ENCODE measurements at regions not wholly inside any gene's neighbourhood (a gene's known extent, or its start where the extent isn't known, plus 50 kb on each side); places are given as distances from the start of the nearest gene placed in this dataset.

DNA sequence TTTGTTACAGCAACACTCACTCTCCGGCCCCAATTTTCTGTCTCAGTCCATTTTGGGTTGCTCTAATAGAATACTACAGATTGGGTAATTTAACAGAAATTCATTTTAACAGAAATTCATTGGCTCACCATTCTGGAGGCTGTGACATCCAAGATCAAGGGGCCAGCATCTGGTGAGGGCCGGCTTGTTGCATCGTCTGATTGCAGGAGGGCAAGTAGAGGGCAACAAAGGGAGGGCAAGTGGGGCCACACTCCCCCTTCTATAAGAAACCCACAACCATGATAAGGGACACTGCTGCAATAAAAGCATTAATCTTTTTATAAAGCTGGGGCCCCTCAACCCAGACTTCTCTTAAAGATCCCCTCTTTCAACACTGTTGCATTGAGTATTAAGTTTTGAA lies 260.1 kb upstream of the TMPRSS15 start:
- Histone ChIP-seq H3K36me3 (no peaks in the 10 kb centered on the region), H3K4me1 (ENCODE audit: control insufficient read depth in 1 of 2, low read depth in 2 of 2) (no peaks in the 10 kb centered on the region), H3K9me3 (no peaks in the 10 kb centered on the region), H3K4me3 (no peak overlapping the region), H3K27me3 (replicated peaks; ENCODE audit: insufficient read depth) (no peaks in the 10 kb centered on the region), H3K27ac (no peak overlapping the region)
- TF ChIP-seq, protein P1, sequence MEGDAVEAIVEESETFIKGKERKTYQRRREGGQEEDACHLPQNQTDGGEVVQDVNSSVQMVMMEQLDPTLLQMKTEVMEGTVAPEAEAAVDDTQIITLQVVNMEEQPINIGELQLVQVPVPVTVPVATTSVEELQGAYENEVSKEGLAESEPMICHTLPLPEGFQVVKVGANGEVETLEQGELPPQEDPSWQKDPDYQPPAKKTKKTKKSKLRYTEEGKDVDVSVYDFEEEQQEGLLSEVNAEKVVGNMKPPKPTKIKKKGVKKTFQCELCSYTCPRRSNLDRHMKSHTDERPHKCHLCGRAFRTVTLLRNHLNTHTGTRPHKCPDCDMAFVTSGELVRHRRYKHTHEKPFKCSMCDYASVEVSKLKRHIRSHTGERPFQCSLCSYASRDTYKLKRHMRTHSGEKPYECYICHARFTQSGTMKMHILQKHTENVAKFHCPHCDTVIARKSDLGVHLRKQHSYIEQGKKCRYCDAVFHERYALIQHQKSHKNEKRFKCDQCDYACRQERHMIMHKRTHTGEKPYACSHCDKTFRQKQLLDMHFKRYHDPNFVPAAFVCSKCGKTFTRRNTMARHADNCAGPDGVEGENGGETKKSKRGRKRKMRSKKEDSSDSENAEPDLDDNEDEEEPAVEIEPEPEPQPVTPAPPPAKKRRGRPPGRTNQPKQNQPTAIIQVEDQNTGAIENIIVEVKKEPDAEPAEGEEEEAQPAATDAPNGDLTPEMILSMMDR (IDR thresholded peaks at IDR 0.05) = no peak
- DNase-seq (ENCODE audit: low spot score) (no peak), ATAC-seq (ENCODE audit: insufficient number of reproducible peaks, low FRiP score, low read depth) (no peak)

DNA sequence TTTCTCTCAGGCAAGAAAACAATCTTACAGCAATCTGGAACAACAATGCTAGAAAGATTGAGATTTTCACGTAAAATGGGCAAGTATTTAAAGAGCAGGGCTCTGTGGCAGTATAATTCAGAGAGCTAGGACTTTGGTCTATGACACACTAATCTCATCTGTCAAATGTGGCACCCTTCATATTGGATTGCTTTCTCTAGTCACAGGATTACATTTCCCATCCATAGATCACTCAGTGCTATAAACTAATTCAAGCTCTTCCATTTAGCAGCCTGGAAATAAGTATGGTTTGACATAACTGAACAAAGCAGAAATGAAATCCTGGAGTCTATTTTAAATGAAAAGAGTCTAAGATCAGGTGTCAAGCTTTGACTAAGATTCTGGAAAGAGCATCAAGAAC lies 263.1 kb upstream of the TMPRSS15 start:
- Histone ChIP-seq H3K27ac (no peak overlapping the region), H3K36me3 (no peaks in the 10 kb centered on the region), H3K4me3 (no peak overlapping the region), H3K4me1 (ENCODE audit: control insufficient read depth in 1 of 2, low read depth in 2 of 2) (no peaks in the 10 kb centered on the region), H3K27me3 (replicated peaks; ENCODE audit: insufficient read depth) (no peaks in the 10 kb centered on the region), H3K9me3 (no peaks in the 10 kb centered on the region)
- TF ChIP-seq, protein P1 (IDR thresholded peaks at IDR 0.05) = no peak
- ATAC-seq (ENCODE audit: insufficient number of reproducible peaks, low FRiP score, low read depth) (no peak), DNase-seq (ENCODE audit: low spot score) (no peak)

DNA sequence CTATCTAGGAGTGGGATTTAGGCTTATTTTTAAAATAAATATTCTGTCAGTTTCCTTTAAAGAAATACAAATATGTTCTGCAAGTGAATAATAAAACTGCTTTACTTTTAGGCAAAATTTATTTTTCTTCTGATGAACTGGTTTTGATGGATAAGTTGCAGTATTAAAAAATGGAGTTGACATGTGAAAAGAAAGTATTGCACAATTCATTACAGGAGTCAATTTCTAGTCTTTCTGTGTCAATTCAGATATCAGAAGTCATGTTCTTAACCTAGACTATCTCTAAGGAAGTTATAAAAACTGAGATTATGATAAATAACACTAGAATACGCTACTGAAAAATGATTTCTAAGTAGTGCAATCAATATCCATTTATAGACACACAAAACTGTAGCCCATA lies 270.2 kb upstream of the TMPRSS15 start:
- H3K27me3 ChIP-seq (replicated peaks; ENCODE audit: insufficient read depth) = no peaks in the 10 kb centered on the region
- DNase-seq (ENCODE audit: low spot score) (no peak), ATAC-seq (ENCODE audit: insufficient number of reproducible peaks, low FRiP score, low read depth) (no peak)
- no peak overlapping the region for H3K27ac ChIP-seq
- H3K4me1 ChIP-seq (ENCODE audit: control insufficient read depth in 1 of 2, low read depth in 2 of 2) = no peaks in the 10 kb centered on the region
- H3K4me3 ChIP-seq = no peak overlapping the region
- H3K9me3 ChIP-seq = no peaks in the 10 kb centered on the region
- TF ChIP-seq, protein P1 (IDR thresholded peaks at IDR 0.05) = no peak
- H3K36me3 ChIP-seq = no peaks in the 10 kb centered on the region

DNA sequence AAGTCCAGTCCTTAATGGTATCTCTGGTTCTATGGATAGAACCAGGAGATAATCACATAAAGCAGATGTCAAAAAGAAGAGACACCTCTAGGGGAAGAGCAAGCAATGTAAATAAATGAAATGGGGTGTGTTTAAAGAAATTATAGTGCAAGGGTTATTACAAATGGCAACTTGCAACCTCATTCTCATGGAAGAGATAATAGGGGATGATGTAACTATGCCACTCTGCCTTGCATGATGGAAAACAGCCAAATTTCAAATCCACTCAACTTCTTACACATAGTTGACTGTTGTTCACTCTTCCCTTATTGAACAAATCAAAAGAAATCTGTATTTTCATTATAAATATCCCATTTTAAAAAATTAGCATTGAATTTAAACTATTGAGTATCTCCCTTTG lies 274.0 kb upstream of the TMPRSS15 start:
- Histone ChIP-seq H3K4me3 (no peak overlapping the region), H3K4me1 (ENCODE audit: control insufficient read depth in 1 of 2, low read depth in 2 of 2) (no peaks in the 10 kb centered on the region), H3K36me3 (no peaks in the 10 kb centered on the region), H3K9me3 (no peaks in the 10 kb centered on the region), H3K27me3 (replicated peaks; ENCODE audit: insufficient read depth) (no peaks in the 10 kb centered on the region), H3K27ac (no peak overlapping the region)
- TF ChIP-seq, protein P1 (IDR thresholded peaks at IDR 0.05) = no peak
- DNase-seq (ENCODE audit: low spot score) (no peak), ATAC-seq (ENCODE audit: insufficient number of reproducible peaks, low FRiP score, low read depth) (no peak)

DNA sequence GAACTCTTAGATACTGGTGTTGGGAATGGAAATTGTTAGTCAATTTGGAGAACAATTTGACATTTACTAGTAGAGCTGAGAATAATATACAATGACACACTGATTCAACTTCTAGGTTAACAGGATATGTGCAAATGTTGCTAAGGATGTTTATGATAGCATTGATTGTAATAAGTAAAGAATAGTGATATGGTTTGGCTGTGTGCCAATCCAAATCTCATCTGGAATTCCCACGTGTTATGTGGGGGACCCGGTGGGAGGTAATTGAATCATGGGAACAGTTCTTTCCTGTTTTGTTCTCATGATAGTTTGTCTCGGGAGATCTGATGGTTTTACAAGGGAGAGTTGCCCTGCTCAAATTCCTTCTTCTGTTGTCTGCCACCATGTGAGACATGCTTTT lies 302.4 kb upstream of the TMPRSS15 start:
- DNase-seq (ENCODE audit: low spot score) = no peak
- TF ChIP-seq, protein P1 (IDR thresholded peaks at IDR 0.05) = no peak
- no peaks in the 10 kb centered on the region for H3K36me3 ChIP-seq

More for the DNA sequence above, 302.4 kb upstream of the TMPRSS15 start:
- no peak overlapping the region for H3K4me3 ChIP-seq
- H3K4me1 ChIP-seq (ENCODE audit: control insufficient read depth in 1 of 2, low read depth in 2 of 2) = no peaks in the 10 kb centered on the region
- no peaks in the 10 kb centered on the region for H3K27me3 ChIP-seq (replicated peaks; ENCODE audit: insufficient read depth)
- no peaks in the 10 kb centered on the region for H3K9me3 ChIP-seq
- H3K27ac ChIP-seq = no peak overlapping the region
- ATAC-seq (ENCODE audit: insufficient number of reproducible peaks, low FRiP score, low read depth) = no peak
